ENCODE measurements at regions not wholly inside any gene's neighbourhood (a gene's known extent, or its start where the extent isn't known, plus 50 kb on each side); places are given as distances from the start of the nearest gene placed in this dataset.

DNA sequence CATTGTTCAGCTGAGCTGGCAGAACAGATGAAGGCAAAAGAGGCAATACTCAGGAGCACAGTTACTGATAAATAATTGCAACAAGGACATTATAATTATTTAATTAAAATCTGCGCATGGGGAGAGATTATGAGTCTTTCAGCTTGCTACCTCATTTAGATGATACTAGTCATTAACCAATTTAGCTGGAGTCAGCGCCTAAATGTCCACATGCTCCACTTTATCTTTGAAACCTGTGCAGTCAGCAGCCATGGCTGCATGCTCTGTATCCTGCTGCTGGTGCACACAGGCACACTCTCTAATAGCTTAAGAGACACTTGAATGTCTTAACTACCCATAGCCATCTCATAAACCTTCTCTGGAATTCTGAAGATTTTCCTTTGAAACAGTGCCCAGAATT is 196.8 kb downstream of the PPP1R3A start:
- TF ChIP-seq, protein P1, sequence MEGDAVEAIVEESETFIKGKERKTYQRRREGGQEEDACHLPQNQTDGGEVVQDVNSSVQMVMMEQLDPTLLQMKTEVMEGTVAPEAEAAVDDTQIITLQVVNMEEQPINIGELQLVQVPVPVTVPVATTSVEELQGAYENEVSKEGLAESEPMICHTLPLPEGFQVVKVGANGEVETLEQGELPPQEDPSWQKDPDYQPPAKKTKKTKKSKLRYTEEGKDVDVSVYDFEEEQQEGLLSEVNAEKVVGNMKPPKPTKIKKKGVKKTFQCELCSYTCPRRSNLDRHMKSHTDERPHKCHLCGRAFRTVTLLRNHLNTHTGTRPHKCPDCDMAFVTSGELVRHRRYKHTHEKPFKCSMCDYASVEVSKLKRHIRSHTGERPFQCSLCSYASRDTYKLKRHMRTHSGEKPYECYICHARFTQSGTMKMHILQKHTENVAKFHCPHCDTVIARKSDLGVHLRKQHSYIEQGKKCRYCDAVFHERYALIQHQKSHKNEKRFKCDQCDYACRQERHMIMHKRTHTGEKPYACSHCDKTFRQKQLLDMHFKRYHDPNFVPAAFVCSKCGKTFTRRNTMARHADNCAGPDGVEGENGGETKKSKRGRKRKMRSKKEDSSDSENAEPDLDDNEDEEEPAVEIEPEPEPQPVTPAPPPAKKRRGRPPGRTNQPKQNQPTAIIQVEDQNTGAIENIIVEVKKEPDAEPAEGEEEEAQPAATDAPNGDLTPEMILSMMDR (IDR thresholded peaks at IDR 0.05), result no peak
- TF ChIP-seq POLR2A (IDR thresholded peaks at IDR 0.05), result no peak
